GM10266 (cell line): ENCODE measurements at regions not wholly inside any gene's neighbourhood (a gene's known extent, or its start where the extent isn't known, plus 50 kb on each side); places are given as distances from the start of the nearest gene placed in this dataset.

Experiments
- DNase-seq: peaks from one replicate; pipeline ENCODE4 v3.0.0; 2012; ENCODE audit errors: extremely low spot score
- TF ChIP-seq, protein P1 (sequence below): IDR thresholded peaks from 2 replicates; pipeline ENCODE4 v1.5.1; 2012; ENCODE audit warnings: mild to moderate bottlenecking, low read depth; ENCODE audit not compliant: control insufficient read depth, insufficient read depth; ENCODE audit errors: missing control alignments

- DNase-seq, result no peak
- TF ChIP-seq, protein P1, sequence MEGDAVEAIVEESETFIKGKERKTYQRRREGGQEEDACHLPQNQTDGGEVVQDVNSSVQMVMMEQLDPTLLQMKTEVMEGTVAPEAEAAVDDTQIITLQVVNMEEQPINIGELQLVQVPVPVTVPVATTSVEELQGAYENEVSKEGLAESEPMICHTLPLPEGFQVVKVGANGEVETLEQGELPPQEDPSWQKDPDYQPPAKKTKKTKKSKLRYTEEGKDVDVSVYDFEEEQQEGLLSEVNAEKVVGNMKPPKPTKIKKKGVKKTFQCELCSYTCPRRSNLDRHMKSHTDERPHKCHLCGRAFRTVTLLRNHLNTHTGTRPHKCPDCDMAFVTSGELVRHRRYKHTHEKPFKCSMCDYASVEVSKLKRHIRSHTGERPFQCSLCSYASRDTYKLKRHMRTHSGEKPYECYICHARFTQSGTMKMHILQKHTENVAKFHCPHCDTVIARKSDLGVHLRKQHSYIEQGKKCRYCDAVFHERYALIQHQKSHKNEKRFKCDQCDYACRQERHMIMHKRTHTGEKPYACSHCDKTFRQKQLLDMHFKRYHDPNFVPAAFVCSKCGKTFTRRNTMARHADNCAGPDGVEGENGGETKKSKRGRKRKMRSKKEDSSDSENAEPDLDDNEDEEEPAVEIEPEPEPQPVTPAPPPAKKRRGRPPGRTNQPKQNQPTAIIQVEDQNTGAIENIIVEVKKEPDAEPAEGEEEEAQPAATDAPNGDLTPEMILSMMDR, result no peak
Measured at GRCh38 chr5:58383448-58383847, 76.4 kb downstream of the PLK2 start.

DNA sequence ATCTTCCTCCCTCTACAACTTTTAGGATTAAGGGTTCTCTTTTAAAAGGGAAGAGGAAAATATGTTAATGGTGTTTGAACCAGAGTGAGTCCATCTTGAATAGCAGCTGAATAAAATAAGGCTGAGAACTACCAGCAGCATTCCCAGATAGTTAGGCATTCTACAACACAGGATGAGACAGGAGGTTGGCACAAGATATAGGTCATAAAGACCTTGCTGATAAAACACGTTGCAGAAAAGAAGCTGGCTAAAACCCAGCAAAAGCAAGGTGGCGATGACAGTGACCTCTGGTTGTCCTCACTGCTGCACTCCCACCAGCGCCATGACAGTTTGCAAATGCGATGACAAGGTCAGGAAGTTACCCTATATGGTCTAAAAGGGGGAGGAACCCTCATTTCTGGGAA is 77.8 kb downstream of the PLK2 start:
- TF ChIP-seq, protein P1, result no peak
- no peak for DNase-seq

GRCh38 chr5:58381566-58381965 is 78.3 kb downstream of the PLK2 start:
- TF ChIP-seq, protein P1, result no peak
- no peak for DNase-seq

DNA sequence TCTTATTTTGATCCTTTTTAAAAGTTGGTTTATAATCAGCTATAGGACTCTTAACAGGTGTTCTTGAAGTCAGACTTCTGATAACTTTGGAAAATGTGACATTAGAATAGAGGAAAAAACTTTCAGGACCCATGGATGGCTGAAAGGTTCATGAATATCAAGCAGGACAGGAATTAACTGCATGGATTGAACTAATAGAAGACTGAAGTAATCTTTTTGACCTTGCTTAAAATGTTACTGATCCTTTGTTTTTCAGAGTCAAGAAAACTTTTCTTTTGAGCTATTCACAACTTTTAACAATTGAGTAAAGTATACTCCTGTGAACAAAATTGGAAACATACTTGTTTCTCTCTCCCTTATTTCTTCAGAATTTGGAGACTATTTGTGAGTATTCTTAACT is 79.2 kb downstream of the PLK2 start:
- TF ChIP-seq, protein P1, result no peak
- no peak for DNase-seq

DNA sequence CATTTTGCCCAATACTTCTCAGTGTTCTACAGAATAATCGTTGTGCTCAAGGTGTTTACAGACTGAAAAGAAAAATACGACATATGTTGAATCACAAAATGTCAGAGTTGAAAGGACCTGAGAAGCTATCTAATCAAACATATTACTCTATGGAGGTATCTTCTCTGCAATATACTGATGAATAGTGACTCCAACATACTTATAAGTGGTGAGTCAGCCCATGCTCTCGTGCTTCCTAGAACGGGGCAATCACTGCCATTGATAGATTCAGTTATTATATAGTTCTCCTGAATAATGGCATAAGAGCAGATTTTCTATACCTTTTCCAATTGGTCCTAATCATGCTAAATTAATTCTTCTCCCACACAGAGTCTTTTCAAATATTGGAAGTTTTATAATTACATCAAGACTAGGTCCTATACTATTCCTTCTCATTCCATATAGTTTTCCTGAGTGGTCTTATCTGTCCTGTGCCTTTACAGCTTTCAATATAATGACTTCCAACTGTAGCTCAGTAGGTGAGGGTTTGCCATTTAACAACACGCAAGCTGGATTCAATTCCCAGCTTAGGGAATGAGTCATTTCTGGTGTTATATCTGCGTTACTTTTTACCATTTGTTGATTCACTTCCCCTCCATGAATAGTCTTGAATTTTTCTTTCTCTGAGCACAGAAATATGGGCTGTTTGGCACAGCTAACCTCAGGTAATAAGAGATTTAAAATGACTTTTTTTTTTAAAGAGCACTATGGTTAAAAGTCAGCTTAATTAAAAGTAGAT is 81.1 kb downstream of the PLK2 start:
- TF ChIP-seq, protein P1, result no peak
- DNase-seq, result no peak

DNA sequence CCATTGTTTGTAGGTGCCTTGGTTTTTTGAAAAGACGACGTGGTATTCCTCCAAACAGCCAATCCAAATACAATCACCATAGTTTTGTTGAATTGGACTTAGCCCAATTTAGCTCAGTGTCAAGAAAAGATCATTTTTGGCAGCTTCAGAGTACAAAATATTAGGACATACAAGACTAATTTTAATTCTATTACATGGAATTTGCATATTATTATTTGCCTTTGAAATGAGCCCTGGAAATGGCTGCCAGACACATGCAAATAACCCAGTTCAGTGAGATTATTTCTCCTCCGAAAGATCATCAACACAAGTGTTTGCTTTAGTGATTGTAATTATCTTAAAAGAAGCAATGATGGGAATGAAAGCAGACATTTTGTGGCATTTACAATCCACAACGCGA is 89.3 kb downstream of the PLK2 start:
- TF ChIP-seq, protein P1, result no peak
- no peak for DNase-seq

DNA sequence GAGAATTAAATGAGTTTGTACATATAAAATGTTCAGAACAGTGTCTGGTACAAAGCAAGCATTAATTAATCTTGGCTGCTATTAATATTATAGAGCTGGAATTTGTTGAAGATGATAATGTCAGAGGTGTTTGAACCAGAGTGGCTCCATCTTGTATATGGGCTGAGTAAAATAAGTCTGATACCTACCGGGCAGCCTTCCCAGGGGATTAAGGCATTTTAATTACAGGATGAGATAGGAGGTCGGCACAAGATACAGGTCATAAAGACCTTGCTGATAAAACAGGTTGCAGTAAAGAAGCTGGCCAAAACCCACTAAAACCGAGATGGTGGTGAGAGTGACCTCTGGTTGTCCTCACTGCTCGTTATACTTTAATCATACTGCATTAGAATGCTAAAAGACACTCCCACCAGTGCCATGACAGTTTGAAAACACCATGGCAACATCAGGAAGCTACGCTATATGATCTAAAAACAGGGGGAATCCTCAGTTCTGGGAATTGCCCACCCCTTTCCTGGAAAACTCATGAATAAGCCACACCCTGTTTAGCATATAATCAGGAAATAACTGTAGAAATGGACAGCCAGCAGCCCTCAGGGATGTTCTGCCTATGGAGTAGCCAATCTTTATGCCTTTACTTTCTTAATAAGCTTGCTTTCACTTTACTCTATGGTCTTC is 90.2 kb downstream of the PLK2 start:
- TF ChIP-seq, protein P1, result no peak
- no peak for DNase-seq
